GM12865 (cell line): ENCODE measurements at regions not wholly inside any gene's neighbourhood (a gene's known extent, or its start where the extent isn't known, plus 50 kb on each side); places are given as distances from the start of the nearest gene placed in this dataset.

Experiments used
- DNase-seq: peaks from one replicate; pipeline ENCODE4 v3.0.0; 2010; ENCODE audit warnings: low read depth
- H3K4me3 ChIP-seq: 2 replicates; pipeline ENCODE4 v1.5.1; 2011; ENCODE audit warnings: mild to moderate bottlenecking, low read depth, low read length, control low read depth
- CTCF ChIP-seq: IDR thresholded peaks from 2 replicates; pipeline ENCODE4 v1.5.1; 2011; ENCODE audit warnings: low read length, control low read depth, low read depth, inconsistent platforms; ENCODE audit not compliant: insufficient read depth; ENCODE audit errors: missing control alignments

GRCh38 chr1:181430015-181430885 is 53.1 kb upstream of the CACNA1E start:
- peak; percentile 64 for DNase-seq
- no peak for TF ChIP-seq CTCF

More at GRCh38 chr1:181430015-181430885, 53.1 kb upstream of the CACNA1E start:
- no peak overlapping the region for H3K4me3 ChIP-seq
